ENCODE measurements at regions not wholly inside any gene's neighbourhood (a gene's known extent, or its start where the extent isn't known, plus 50 kb on each side); places are given as distances from the start of the nearest gene placed in this dataset.

GRCh38 chr13:80284290-80284689, 56.6 kb downstream of the SPRY2 start:
- no peak for DNase-seq

DNA sequence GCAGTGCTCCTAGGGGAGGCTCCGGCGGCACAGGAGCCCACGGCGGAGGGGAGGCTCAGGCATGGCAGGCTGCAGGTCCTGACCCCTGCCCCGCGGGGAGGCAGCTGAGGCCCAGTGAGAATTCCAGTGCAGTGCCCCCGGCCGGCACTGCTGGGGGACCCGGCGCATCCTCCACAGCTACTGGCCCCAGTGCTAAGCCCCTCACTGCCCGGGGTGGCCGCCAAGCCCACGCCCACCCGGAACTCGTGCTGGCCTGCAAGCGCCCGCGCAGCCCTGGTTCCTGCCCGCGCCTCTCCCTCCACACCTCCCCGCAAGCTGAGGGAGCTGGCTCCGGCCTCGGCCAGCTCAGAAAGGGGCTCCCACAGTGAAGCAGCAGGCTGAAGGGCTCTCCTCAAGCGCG, 62.2 kb downstream of the SPRY2 start:
- no peak for DNase-seq

- DNase-seq = no peak
Observed at GRCh38 chr13:80276371-80277289, 64.3 kb downstream of the SPRY2 start.

DNA sequence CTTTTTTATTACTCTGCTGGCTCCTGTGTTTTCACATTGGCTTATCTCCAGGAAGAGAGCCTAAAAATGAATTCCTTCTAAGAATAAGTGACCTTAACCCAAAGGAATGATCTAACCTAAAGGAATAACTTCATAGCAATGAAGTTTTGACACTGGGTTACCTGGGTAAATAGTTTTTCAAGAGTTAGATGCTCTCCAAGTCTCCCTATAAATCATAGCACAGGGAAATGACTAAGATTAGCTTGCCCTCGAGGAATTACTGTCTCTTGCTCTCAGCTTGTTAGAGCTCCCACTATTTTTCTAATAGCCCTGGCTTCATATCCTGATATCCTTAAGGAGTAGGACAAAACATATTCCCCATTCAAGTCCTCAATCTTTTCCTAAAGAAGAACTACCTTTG, 66.3 kb downstream of the SPRY2 start:
- DNase-seq = no peak

DNA sequence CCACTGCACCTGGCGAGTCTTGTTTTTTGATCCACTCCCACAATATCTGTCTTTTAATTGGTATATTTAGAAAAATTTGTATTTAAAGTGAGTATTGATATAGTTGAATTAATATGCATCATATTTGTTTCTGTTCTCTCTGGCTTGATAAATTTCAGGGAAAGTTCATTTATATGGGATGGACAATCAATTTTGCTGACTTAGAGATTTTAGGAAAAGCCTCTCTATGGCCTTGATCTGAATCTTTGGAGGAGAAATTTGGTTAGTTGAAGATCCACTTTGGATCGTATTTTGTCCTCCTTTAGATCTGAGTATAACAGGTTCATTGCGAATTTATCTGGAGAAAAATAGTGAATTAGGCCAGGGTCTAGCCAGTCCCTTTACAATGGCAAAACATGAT, 67.2 kb downstream of the SPRY2 start:
- DNase-seq = no peak

DNA sequence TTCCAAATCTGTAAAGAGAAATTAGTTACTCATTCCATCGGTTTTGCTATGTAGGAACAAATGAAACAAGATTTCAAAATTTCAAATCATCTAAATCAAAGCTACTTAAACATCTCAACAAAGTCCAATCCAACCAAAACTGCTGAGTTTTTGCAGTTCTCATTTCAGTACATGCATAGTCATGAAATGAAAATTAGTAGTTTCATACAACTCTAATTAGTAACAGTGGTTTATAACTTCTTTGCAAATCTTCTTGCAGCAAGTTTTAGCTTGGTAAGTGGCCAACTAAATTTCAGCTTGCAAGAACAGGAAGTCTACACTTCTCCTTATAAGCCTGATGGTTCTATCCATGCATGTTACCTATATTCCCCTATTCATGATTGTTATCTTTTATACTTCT, 75.6 kb downstream of the SPRY2 start:
- DNase-seq = no peak

- no peak for DNase-seq
Observed at GRCh38 chr13:80263745-80264513, 77.0 kb downstream of the SPRY2 start.

DNA sequence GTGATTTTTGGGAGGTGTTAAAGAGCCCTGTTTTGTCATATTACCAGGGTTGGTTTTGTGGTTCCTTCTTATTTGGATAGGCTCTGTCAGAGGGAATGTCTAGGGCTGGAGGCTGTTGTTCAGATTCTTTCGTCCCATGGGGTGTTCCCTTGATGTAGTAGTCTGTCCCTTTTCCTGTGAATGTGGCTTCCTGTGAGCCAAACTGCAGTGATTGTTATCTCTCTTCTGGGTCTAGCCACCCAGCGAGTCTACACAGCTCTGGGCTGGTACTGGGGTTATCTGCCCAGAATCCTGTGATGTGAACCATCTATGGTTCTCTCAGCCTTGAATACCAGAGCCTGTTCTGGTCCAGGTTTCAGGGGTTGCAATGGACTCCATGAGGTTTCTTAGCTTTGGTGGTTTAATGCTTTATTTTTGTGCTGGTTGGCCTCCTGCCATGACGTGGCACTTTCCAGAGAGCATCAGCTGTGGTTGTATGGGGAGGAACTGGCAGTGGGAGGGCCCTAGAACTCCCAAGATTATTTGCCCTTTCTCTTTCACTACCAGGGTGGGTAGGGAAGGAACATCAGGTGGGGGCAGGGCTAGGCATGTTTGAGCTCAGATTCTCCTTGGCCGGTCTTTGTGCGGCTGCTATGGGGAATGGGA, 78.8 kb downstream of the SPRY2 start:
- no peak for DNase-seq

- DNase-seq = no peak
Observed at GRCh38 chr13:80259159-80259558, 81.8 kb downstream of the SPRY2 start.

GRCh38 chr13:80256352-80256932, 84.5 kb downstream of the SPRY2 start:
- no peak for DNase-seq

GRCh38 chr13:80255946-80256345, 85.0 kb downstream of the SPRY2 start:
- no peak for DNase-seq

DNA sequence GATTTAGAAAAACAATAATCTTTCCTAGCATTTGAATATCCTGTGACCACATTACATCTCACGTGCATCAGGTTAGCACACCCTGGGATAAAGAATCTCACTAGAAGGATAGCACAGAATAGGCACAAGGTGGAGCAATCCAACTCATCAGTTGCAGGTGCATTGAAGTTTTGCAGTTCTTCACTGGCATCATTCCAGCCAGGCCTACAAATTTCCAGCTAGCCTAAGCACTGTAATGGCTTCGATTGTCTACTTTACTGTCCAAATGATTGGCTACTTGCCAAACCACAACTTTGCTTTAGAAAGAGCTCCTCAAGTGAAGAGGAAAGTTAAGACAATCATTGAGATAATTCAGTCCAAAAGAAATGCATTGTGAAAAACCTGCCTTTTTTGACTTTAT, 89.5 kb downstream of the SPRY2 start:
- DNase-seq = no peak

GRCh38 chr13:80250213-80250810, 90.6 kb downstream of the SPRY2 start:
- DNase-seq = no peak

DNA sequence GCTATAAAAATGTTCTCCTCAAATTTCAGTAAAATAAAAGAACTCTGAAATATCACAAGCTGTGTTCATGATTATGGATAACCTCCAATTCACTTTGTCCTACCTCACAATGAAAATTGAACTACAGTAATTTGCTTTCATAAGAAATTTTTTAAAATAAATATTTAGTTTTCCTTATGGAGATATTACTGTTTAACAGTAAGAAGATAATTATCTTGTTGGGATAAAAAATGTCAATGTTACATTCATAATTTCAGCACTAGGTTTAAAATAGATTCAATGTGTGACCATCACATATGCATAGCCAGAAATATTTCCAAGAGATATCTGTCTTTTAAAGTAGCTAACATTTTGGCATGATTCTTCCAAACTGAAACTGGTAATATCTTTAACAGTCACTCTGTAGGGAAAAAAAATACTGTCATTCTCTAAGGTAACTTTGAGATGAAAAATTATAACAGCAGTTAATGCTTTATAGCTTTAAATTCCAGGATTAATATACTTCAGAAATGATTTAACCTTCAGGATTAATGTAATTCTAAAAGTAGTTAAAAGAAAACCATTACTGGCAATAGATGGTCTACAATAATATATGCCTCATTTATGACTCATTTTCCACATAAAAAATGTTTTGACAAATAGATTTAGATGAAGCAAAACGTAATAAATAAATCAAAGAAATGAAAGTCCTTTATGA, 91.3 kb downstream of the SPRY2 start:
- no peak for DNase-seq

GRCh38 chr13:80245162-80245733, 95.7 kb downstream of the SPRY2 start:
- DNase-seq = no peak

DNA sequence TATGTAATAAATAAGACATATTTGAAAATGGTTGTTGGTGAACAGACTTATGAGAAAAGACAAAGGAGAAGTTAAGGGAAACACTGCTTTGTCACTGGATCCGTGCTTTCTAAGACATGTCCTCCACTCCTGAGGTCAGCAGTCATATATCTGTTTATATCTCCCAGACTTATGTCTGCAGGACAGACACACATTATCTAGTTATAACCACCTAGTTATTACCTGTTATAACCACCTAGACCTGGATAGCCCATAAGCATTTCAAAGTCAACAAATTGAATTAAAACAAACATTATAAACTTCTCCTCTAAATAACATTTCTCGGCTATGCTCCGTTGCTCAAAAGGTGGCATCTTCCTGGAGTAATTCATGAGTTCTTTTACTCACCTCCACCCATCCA, 96.4 kb downstream of the SPRY2 start:
- no peak for DNase-seq

- DNase-seq = no peak
Observed at GRCh38 chr13:80242728-80243427, 98.0 kb downstream of the SPRY2 start.

GRCh38 chr13:80239571-80240255, 101.2 kb downstream of the SPRY2 start:
- no peak for DNase-seq

GRCh38 chr13:80239116-80239515, 101.8 kb downstream of the SPRY2 start:
- DNase-seq = no peak

DNA sequence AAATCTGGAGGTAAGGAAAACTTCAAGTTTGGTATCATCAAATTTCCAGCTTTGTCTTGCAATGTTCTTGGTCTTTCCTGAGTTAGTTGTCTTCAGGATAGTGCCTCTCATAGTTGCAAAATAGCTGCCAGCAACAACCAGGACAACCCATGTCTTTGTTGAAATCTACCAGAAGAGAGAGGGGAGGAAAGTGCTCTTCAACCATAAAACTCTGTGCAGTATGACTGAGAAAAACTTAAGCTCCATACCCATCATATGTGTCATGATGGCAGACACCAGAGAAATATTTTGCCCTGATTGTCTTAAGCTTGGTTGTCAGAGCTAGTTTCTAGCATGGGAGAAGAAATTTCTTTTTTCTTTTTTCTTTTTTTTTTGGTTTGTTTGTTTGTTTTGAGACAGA, 103.3 kb downstream of the SPRY2 start:
- no peak for DNase-seq

GRCh38 chr13:80235967-80236302, 105.0 kb downstream of the SPRY2 start:
- DNase-seq = no peak
